Aorta (tissue), 5 donors: ENCODE measurements at regions not wholly inside any gene's neighbourhood (a gene's known extent, or its start where the extent isn't known, plus 50 kb on each side); places are given as distances from the start of the nearest gene placed in this dataset.

Source experiments
- ATAC-seq: fragments of 200-7000 bp; cut with Tn5 transposase; one replicate; pipeline ENCODE4 v1.9.1; 2022; ENCODE audit warnings: moderate library complexity; ENCODE audit not compliant: low FRiP score
- DNase-seq, 2 donors: peaks; one replicate each; pipeline ENCODE4 v3.0.0-alpha.2; 2020
- H3K27ac ChIP-seq, 2 donors: one replicate each; pipeline ENCODE4 v1.5.1; 2013; ENCODE audit warnings: low read length in 2 of 2, mild to moderate bottlenecking in 2 of 2, moderate library complexity in 2 of 2, control low read depth in 1 of 2, inconsistent platforms in 1 of 2, low read depth in 1 of 2
- H3K27me3 ChIP-seq, 2 donors: one replicate each; pipeline ENCODE4 v1.6.1; 2013; ENCODE audit warnings: control low read depth in 1 of 2, low read length in 1 of 2, mild to moderate bottlenecking in 1 of 2, moderate library complexity in 1 of 2; ENCODE audit not compliant: insufficient read depth in 2 of 2, control insufficient read depth in 1 of 2
- H3K36me3 ChIP-seq, 2 donors: one replicate each; pipeline ENCODE4 v1.6.1; 2013; ENCODE audit warnings: control low read depth in 1 of 2, low read length in 1 of 2, mild to moderate bottlenecking in 1 of 2; ENCODE audit not compliant: insufficient read depth in 2 of 2, control insufficient read depth in 1 of 2
- H3K4me1 ChIP-seq, 2 donors: one replicate each; pipeline ENCODE4 v1.6.1; 2013; ENCODE audit warnings: low read length in 2 of 2, control low read depth in 1 of 2, mild to moderate bottlenecking in 1 of 2, moderate library complexity in 1 of 2; ENCODE audit not compliant: insufficient read depth in 2 of 2, control insufficient read depth in 1 of 2
- H3K4me3 ChIP-seq, 2 donors: one replicate each; pipeline ENCODE4 v1.5.1; 2013; ENCODE audit warnings: low read length in 2 of 2, control low read depth in 1 of 2, mild to moderate bottlenecking in 1 of 2
- H3K9me3 ChIP-seq: one replicate; pipeline ENCODE4 v1.6.1; 2013; ENCODE audit warnings: mild to moderate bottlenecking, low read length; ENCODE audit not compliant: control insufficient read depth
- WGBS, 2 donors: extraction: QIAGEN DNeasy Blood & Tissue Kit; methylation state at CpG; one replicate each; pipeline ENCODE4 v1.1.7; 2013; 5-methylcytosine and 5-hydroxymethylcytosine counted together
- intact Hi-C, 2 donors: fragments of 100-400 bp; cut with DNase I; formaldehyde crosslinking; loops; one replicate each; pipeline versions ENCODE4 v1.14.2 to v1.15.0; 2022
- donor health status: healthy with polysubstance abuse.
- donor health status: Bipolar disorder and iron deficiency.
- donor health status: DM: no; HTN: no; CAD: no.
- donor health status: DM: no; HTN: no; CAD: no.
- donor health status: DM: yes; HTN: yes; CAD: no.

DNA sequence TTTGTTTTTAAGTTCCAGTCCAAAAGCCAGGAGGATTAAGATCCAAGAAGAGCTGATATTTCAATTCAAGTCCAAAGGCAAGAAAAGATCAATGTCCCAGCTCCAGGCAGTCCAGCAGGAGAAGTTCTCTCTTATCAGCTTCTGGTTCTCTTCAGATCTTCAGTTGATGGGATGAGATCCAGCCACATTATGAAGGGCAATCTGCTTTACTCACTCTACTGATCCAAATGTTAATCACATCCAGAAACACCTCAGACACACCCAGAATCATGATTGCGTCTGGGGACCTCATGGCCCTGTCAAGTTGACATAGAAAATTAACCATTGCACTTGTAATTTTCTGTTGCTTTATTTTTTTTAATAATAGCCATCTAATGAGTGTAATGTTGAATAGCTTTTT is 178.4 kb downstream of the HERPUD2 start:
- Histone ChIP-seq H3K9me3 (no peaks in the 10 kb centered on the region), H3K4me1 (no peaks in the 10 kb centered on the region), H3K36me3 (no peaks in the 10 kb centered on the region), H3K27ac (no peak overlapping the region), H3K27me3 (no peaks in the 10 kb centered on the region), H3K4me3 (no peak overlapping the region)
- intact Hi-C loops: no loop called here
- ATAC-seq (no peak), DNase-seq (no peak)
- WGBS, 2 donors: 79 to 82% methylated on average over 1 of the region's 1 CpG

DNA sequence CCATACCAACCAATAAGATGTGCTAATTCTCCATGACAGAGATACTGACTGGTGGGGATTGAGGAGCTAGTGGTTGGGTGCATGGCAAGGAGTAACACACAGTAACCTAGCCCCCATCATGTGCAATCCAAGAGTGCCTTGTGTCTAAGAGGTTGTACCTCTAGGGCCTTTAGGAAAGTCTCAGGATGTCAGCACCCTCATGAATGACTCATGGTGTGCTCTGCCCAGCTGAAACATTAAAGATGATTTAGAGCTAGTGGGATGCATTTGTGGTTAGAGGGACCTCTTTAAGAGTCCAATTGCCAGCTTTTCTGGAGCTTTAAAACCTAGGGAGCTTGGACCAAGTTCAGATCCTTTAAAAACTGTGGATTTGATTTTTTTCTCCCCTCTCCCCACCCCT is 181.1 kb downstream of the HERPUD2 start:
- Histone ChIP-seq H3K36me3 (no peaks in the 10 kb centered on the region), H3K4me1 (no peaks in the 10 kb centered on the region), H3K27ac (no peak overlapping the region), H3K27me3 (no peaks in the 10 kb centered on the region), H3K9me3 (no peaks in the 10 kb centered on the region), H3K4me3 (no peak overlapping the region)
- intact Hi-C loops: no loop called here
- ATAC-seq (no peak), DNase-seq (no peak)

- H3K9me3 ChIP-seq: no peaks in the 10 kb centered on the region
- H3K27ac ChIP-seq: no peak overlapping the region
- DNase-seq (no peak), ATAC-seq (no peak)
- no peaks in the 10 kb centered on the region for H3K27me3 ChIP-seq
- no peaks in the 10 kb centered on the region for H3K4me1 ChIP-seq
- H3K4me3 ChIP-seq: no peak overlapping the region
- 42 to 60% methylated on average over 5 of the region's 5 CpGs for WGBS, 2 donors
- intact Hi-C loops: no loop called here
- no peaks in the 10 kb centered on the region for H3K36me3 ChIP-seq
These were observed 181.7 kb downstream of the HERPUD2 start for GRCh38 chr7:35513195-35513594.

DNA sequence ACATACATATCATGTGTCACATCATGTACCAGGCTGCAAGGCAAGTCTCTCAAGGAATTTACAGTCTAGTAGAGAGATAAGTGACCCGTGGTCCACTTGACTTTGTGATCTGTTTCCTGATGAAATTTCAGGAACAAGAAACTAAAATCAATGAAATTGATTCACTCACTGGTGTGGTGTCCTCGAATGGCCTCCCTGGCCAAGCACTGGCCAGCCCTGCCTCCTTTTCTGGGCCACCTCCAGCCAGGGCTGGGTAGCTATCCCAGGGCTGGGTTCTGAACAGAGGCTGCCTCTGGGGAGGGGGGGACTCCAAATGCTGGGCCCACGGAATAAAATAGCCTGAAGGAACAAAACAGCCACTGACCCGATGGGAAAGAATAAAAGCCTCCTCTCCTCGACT is 182.2 kb downstream of the HERPUD2 start:
- no peaks in the 10 kb centered on the region for H3K9me3 ChIP-seq
- ATAC-seq (peak; percentile 22), DNase-seq (no peak)
- no peaks in the 10 kb centered on the region for H3K27me3 ChIP-seq
- WGBS, 2 donors: 57 to 67% methylated on average over 5 of the region's 5 CpGs
- intact Hi-C loops: no loop called here
- H3K27ac ChIP-seq: no peak overlapping the region
- H3K4me3 ChIP-seq: no peak overlapping the region
- no peaks in the 10 kb centered on the region for H3K36me3 ChIP-seq
- no peaks in the 10 kb centered on the region for H3K4me1 ChIP-seq

DNA sequence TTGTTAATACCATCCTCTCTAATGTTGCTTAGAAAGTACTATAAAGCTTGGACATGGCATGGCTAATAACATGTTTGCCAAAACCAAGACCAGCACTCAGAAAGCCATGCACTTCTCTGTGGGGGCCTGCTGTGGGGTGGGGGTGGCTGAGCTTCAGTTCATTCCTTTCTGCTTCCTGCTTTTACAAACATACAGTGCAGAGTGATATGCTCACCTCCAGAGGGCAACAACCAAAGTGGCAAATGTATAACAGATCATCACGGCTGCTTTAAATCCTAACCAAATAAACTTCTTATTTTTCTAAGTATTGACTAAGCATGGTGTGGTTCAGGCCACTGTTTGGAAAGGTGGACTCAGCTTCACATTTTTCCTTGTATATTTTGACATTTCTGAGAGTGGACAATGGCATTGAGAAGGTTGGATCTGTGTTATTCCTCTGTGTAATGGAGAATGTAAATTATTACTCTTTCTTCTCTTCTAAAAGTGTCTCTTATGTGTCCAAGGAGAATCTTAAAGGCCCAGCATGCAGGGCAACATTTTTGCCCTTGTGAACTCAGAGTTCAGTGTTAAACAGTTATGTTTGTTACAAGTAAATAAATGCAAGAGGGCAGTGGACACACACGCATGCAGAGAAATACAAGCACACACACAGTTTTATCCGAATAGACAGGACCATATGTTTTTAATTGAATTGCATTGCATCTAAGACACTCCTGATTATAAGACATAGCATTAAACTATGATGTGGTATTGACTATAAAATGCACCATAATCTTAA is 186.1 kb downstream of the HERPUD2 start:
- H3K4me1 ChIP-seq: no peaks in the 10 kb centered on the region
- no peak for ATAC-seq
- no peaks in the 10 kb centered on the region for H3K9me3 ChIP-seq
- no peak for DNase-seq
- intact Hi-C loops: no loop called here
- no peak overlapping the region for H3K27ac ChIP-seq
- H3K4me3 ChIP-seq: no peak overlapping the region
- no peaks in the 10 kb centered on the region for H3K27me3 ChIP-seq
- 53 to 62% methylated on average over 3 of the region's 3 CpGs for WGBS, 2 donors
- H3K36me3 ChIP-seq: no peaks in the 10 kb centered on the region

DNA sequence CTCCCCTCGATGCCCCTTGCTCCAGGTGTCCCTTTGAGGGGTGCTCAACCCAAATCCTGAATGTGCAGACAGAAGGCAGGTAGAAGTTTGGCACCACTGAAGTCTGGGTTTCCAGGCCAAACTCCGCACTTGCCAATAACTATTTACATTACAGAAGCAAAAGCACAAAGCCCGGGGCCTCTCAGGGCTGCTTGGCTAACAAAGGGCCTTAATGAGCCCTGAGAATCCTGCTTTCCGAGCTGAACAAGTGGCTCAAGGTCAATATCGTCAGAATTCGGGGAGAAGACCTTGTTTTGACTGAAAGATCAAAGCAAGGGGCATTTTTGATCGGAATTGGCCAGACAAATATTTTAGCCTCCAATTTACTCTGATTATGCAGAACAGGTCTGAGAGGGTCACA is 189.9 kb downstream of the HERPUD2 start:
- DNase-seq (no peak), ATAC-seq (no peak)
- H3K36me3 ChIP-seq: no peaks in the 10 kb centered on the region
- intact Hi-C loops: no loop called here
- no peaks in the 10 kb centered on the region for H3K9me3 ChIP-seq
- no peak overlapping the region for H3K4me3 ChIP-seq
- H3K27me3 ChIP-seq: no peaks in the 10 kb centered on the region
- no peak overlapping the region for H3K27ac ChIP-seq
- no peaks in the 10 kb centered on the region for H3K4me1 ChIP-seq
- 64 to 69% methylated on average over 7 of the region's 7 CpGs for WGBS, 2 donors

DNA sequence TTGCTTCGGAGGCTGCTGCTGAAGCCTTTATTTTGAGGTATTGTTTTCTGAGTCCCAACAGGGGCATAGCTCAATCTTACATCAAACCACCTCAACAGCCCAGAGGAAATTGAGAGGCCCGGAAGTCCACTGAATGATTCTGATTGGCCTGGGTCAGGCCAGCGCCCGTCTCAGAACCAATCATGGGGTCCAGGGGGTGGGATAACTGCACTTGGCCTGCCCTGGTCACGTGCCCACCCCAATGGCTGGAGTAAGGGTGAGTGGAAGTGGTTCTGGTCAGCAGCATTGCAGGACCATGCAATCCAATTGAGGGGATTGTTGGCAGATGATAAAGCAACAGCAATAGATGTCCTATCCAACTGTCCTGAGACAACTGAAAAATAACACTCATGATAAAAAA is 190.6 kb downstream of the HERPUD2 start:
- WGBS, 2 donors: 86 to 92% methylated on average over 5 of the region's 5 CpGs
- no peak for DNase-seq
- Histone ChIP-seq H3K4me1 (no peaks in the 10 kb centered on the region), H3K27ac (no peak overlapping the region), H3K27me3 (no peaks in the 10 kb centered on the region), H3K9me3 (no peaks in the 10 kb centered on the region), H3K36me3 (no peaks in the 10 kb centered on the region), H3K4me3 (no peak overlapping the region)
- ATAC-seq: no peak
- intact Hi-C loops: no loop called here

DNA sequence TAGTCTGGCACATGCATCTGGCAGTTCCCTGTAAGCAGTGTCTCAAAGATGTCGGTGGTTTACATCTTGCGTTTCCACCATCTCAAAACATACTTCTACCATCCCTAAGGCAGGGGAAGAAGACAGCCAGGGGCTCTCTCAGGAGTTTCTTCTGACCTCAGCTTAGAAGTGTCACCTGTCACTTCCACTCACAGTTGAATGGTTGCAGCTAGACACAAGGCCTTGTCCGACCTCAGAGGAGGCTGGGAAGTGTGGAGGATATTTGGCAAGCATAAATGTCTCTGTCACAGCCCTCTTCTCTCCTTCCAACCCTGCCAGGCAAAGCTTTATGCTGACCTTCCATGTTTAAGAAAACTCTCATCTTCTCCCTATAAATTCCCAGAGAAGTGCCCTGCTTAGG is 193.3 kb downstream of the HERPUD2 start:
- ATAC-seq (no peak), DNase-seq (no peak)
- H3K27ac ChIP-seq: no peak overlapping the region
- no peak overlapping the region for H3K4me3 ChIP-seq
- no peaks in the 10 kb centered on the region for H3K36me3 ChIP-seq
- no peaks in the 10 kb centered on the region for H3K4me1 ChIP-seq
- no peaks in the 10 kb centered on the region for H3K27me3 ChIP-seq
- H3K9me3 ChIP-seq: no peaks in the 10 kb centered on the region
- intact Hi-C loops: no loop called here
- WGBS, 2 donors: 65 to 70% methylated on average over 3 of the region's 3 CpGs

GRCh38 chr7:35499226-35499625 is 195.7 kb downstream of the HERPUD2 start:
- no peak for DNase-seq
- WGBS, 2 donors: 56 to 57% methylated on average over 5 of the region's 5 CpGs
- Histone ChIP-seq H3K27ac (no peak overlapping the region), H3K4me1 (no peaks in the 10 kb centered on the region), H3K27me3 (no peaks in the 10 kb centered on the region), H3K4me3 (no peak overlapping the region), H3K36me3 (no peaks in the 10 kb centered on the region), H3K9me3 (no peaks in the 10 kb centered on the region)
- ATAC-seq: no peak
- intact Hi-C loops: no loop called here
